ENCODE measurements at regions not wholly inside any gene's neighbourhood (a gene's known extent, or its start where the extent isn't known, plus 50 kb on each side); places are given as distances from the start of the nearest gene placed in this dataset.

DNA sequence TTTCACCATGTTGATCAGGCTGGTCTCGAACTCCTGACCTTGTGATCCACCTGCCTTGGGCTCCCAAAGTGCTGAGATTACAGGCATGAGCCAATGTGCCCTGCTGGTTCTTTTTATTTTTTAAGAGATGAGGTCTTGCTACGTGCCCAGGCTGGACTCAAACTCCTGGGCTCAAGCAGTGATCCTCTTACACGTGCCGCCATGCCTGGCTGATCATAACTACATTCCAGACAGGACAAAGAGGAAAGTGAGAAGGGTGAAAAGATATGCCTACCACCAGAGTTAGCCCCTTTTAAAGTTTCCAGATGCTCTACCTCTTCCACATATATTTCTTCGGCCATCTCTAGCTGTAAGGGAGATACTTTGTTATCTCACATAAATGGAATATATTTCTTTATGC, 79.7 kb upstream of the SOX13 start:
- TF ChIP-seq EZH2 (IDR thresholded peaks at IDR 0.05; ENCODE audit: insufficient read depth, poor library complexity, severe bottlenecking) = no peak
- TF ChIP-seq EZH2phosphoT487 (IDR thresholded peaks at IDR 0.05; ENCODE audit: insufficient read depth, low read depth) = no peak

Measured in GM23248 (cell line).